CD4-positive, CD25-positive, alpha-beta regulatory T cell (primary cell): ENCODE measurements at regions not wholly inside any gene's neighbourhood (a gene's known extent, or its start where the extent isn't known, plus 50 kb on each side); places are given as distances from the start of the nearest gene placed in this dataset.

Experiments used
- ATAC-seq, 2 donors: fragments of 150-1000 bp; cut with Tn5 transposase; one replicate each; pipeline ENCODE4 v1.10.0; 2021; ENCODE audit warnings: low read depth in 2 of 2, moderate number of reproducible peaks in 2 of 2, moderate library complexity in 1 of 2
- DNase-seq, 3 donors: peaks; one replicate each; pipeline versions ENCODE4 v3.0.0 to v3.0.0-alpha.2; 2012 to 2022; ENCODE audit warnings: mixed read lengths in 1 of 3
- H3K27ac ChIP-seq: one replicate; pipeline ENCODE4 v1.7.0; 2013; ENCODE audit warnings: mild to moderate bottlenecking, low read length; ENCODE audit not compliant: insufficient read depth, poor library complexity, severe bottlenecking
- H3K27me3 ChIP-seq: one replicate; pipeline ENCODE4 v1.7.0; 2013; ENCODE audit warnings: low read length; ENCODE audit not compliant: control insufficient read depth, insufficient read depth
- H3K36me3 ChIP-seq: one replicate; pipeline ENCODE4 v1.7.0; 2013; ENCODE audit warnings: mild to moderate bottlenecking, low read length, moderate library complexity; ENCODE audit not compliant: control insufficient read depth, insufficient read depth
- H3K4me1 ChIP-seq: 2 replicates; pipeline ENCODE4 v1.7.0; 2013; ENCODE audit warnings: mild to moderate bottlenecking, low read length; ENCODE audit not compliant: insufficient read depth, control insufficient read depth, poor library complexity, severe bottlenecking
- H3K4me3 ChIP-seq: one replicate; pipeline ENCODE4 v1.7.0; 2013; ENCODE audit warnings: low read depth, mild to moderate bottlenecking, low read length, moderate library complexity
- H3K9me3 ChIP-seq, 2 experiments: 1 replicate in 1 of 2; 2 replicates in 1 of 2; pipeline ENCODE4 v1.7.0; 2013; ENCODE audit warnings: low read length in 2 of 2, mild to moderate bottlenecking in 1 of 2, moderate library complexity in 1 of 2; ENCODE audit not compliant: control insufficient read depth in 2 of 2
- H3K27ac Mint-ChIP-seq, 3 donors: one replicate each; pipeline ENCODE4 v1.8.0; 2020 to 2022; ENCODE audit warnings: mild to moderate bottlenecking in 3 of 3, mixed read lengths in 3 of 3, moderate library complexity in 2 of 3
- H3K27me3 Mint-ChIP-seq: one replicate; pipeline ENCODE4 v1.8.0; 2022; ENCODE audit warnings: mild to moderate bottlenecking, mixed read lengths
- H3K36me3 Mint-ChIP-seq: one replicate; pipeline ENCODE4 v1.8.0; 2020; ENCODE audit warnings: mixed read lengths
- H3K4me1 Mint-ChIP-seq, 4 donors: one replicate each; pipeline ENCODE4 v1.8.0; 2020 to 2022; ENCODE audit warnings: mixed read lengths in 4 of 4, mild to moderate bottlenecking in 1 of 4
- H3K4me3 Mint-ChIP-seq, 4 donors: one replicate each; pipeline ENCODE4 v1.8.0; 2020 to 2022; ENCODE audit warnings: mild to moderate bottlenecking in 4 of 4, mixed read lengths in 4 of 4, moderate library complexity in 3 of 4
- H3K9me3 Mint-ChIP-seq, 7 donors: one replicate each; pipeline ENCODE4 v1.8.0; 2020 to 2022; ENCODE audit warnings: mixed read lengths in 7 of 7, mild to moderate bottlenecking in 3 of 7, moderate library complexity in 2 of 7

GRCh38 chr10:105973360-105973759 lies 1191.1 kb downstream of the SORCS1 start:
- Histone ChIP-seq H3K4me3 (no peak overlapping the region), H3K36me3 (no peaks in the 10 kb centered on the region), H3K9me3 (no peaks in the 10 kb centered on the region), H3K4me1 (no peaks in the 10 kb centered on the region), H3K27ac (no peak overlapping the region), H3K27me3 (no peaks in the 10 kb centered on the region)
- H3K27ac Mint-ChIP-seq: no peak overlapping the region
- no peaks in the 10 kb centered on the region for H3K27me3 Mint-ChIP-seq
- H3K36me3 Mint-ChIP-seq: no peaks in the 10 kb centered on the region
- peaks cover 0 to 7% (median 0%) of the 10 kb centered on the region in 7 donors for H3K9me3 Mint-ChIP-seq
- no peak overlapping the region for H3K4me3 Mint-ChIP-seq
- DNase-seq (no peak), ATAC-seq (no peak)
- no peaks in the 10 kb centered on the region for H3K4me1 Mint-ChIP-seq

GRCh38 chr10:105971460-105971859 lies 1193.0 kb downstream of the SORCS1 start:
- H3K9me3 ChIP-seq: no peaks in the 10 kb centered on the region
- ATAC-seq: no peak
- Mint-ChIP-seq H3K9me3 (peaks cover 0 to 5% (median 0%) of the 10 kb centered on the region in 7 donors), H3K36me3 (no peaks in the 10 kb centered on the region), H3K4me1 (no peaks in the 10 kb centered on the region), H3K27ac (no peak overlapping the region), H3K27me3 (no peaks in the 10 kb centered on the region), H3K4me3 (no peak overlapping the region)
- H3K4me1 ChIP-seq: no peaks in the 10 kb centered on the region
- H3K36me3 ChIP-seq: no peaks in the 10 kb centered on the region
- no peaks in the 10 kb centered on the region for H3K27me3 ChIP-seq
- H3K27ac ChIP-seq: no peak overlapping the region
- no peak for DNase-seq
- no peak overlapping the region for H3K4me3 ChIP-seq

- Mint-ChIP-seq H3K9me3 (peaks cover 0 to 5% (median 0%) of the 10 kb centered on the region in 7 donors), H3K27me3 (no peaks in the 10 kb centered on the region), H3K27ac (no peak overlapping the region), H3K36me3 (no peaks in the 10 kb centered on the region), H3K4me3 (no peak overlapping the region), H3K4me1 (no peaks in the 10 kb centered on the region)
- no peaks in the 10 kb centered on the region for H3K27me3 ChIP-seq
- ATAC-seq (no peak), DNase-seq (no peak)
- no peaks in the 10 kb centered on the region for H3K4me1 ChIP-seq
- H3K4me3 ChIP-seq: no peak overlapping the region
- H3K27ac ChIP-seq: no peak overlapping the region
- no peaks in the 10 kb centered on the region for H3K9me3 ChIP-seq
- no peaks in the 10 kb centered on the region for H3K36me3 ChIP-seq
Observed at GRCh38 chr10:105969884-105970377, 1194.6 kb downstream of the SORCS1 start.

- Histone ChIP-seq H3K4me1 (no peaks in the 10 kb centered on the region), H3K9me3 (no peaks in the 10 kb centered on the region), H3K4me3 (no peak overlapping the region), H3K27me3 (no peaks in the 10 kb centered on the region), H3K27ac (no peak overlapping the region), H3K36me3 (no peaks in the 10 kb centered on the region)
- DNase-seq (no peak), ATAC-seq (no peak)
- Mint-ChIP-seq H3K4me1 (no peaks in the 10 kb centered on the region), H3K27me3 (no peaks in the 10 kb centered on the region), H3K27ac (no peak overlapping the region), H3K36me3 (no peaks in the 10 kb centered on the region), H3K9me3 (peaks cover 0 to 9% (median 0%) of the 10 kb centered on the region in 7 donors), H3K4me3 (no peak overlapping the region)
Observed at GRCh38 chr10:105968666-105969065, 1195.8 kb downstream of the SORCS1 start.

- H3K27me3 Mint-ChIP-seq: no peaks in the 10 kb centered on the region
- Histone ChIP-seq H3K27ac (no peak overlapping the region), H3K4me1 (no peaks in the 10 kb centered on the region), H3K9me3 (no peaks in the 10 kb centered on the region), H3K36me3 (no peaks in the 10 kb centered on the region), H3K4me3 (no peak overlapping the region), H3K27me3 (no peaks in the 10 kb centered on the region)
- H3K36me3 Mint-ChIP-seq: no peaks in the 10 kb centered on the region
- no peak overlapping the region for H3K4me3 Mint-ChIP-seq
- H3K4me1 Mint-ChIP-seq: no peaks in the 10 kb centered on the region
- no peak for DNase-seq
- ATAC-seq: no peak
- H3K27ac Mint-ChIP-seq: no peak overlapping the region
- peaks cover 0 to 9% (median 2%) of the 10 kb centered on the region in 7 donors for H3K9me3 Mint-ChIP-seq
Observed at GRCh38 chr10:105967256-105967655, 1197.2 kb downstream of the SORCS1 start.

GRCh38 chr10:105965141-105965540 lies 1199.4 kb downstream of the SORCS1 start:
- DNase-seq: no peak
- no peak for ATAC-seq
- Histone ChIP-seq H3K36me3 (no peaks in the 10 kb centered on the region), H3K27ac (no peak overlapping the region), H3K27me3 (no peaks in the 10 kb centered on the region), H3K4me3 (no peak overlapping the region), H3K9me3 (no peaks in the 10 kb centered on the region), H3K4me1 (no peaks in the 10 kb centered on the region)
- Mint-ChIP-seq H3K36me3 (no peaks in the 10 kb centered on the region), H3K4me3 (no peak overlapping the region), H3K9me3 (peaks cover 0 to 9% (median 0%) of the 10 kb centered on the region in 7 donors), H3K27me3 (no peaks in the 10 kb centered on the region), H3K4me1 (no peaks in the 10 kb centered on the region), H3K27ac (no peak overlapping the region)

- Histone ChIP-seq H3K27me3 (no peaks in the 10 kb centered on the region), H3K4me1 (no peaks in the 10 kb centered on the region), H3K27ac (no peak overlapping the region), H3K9me3 (no peaks in the 10 kb centered on the region), H3K36me3 (no peaks in the 10 kb centered on the region), H3K4me3 (no peak overlapping the region)
- Mint-ChIP-seq H3K36me3 (no peaks in the 10 kb centered on the region), H3K9me3 (peaks cover 0 to 4% (median 2%) of the 10 kb centered on the region in 7 donors), H3K4me1 (no peaks in the 10 kb centered on the region), H3K27me3 (no peaks in the 10 kb centered on the region), H3K27ac (no peak overlapping the region), H3K4me3 (no peak overlapping the region)
- ATAC-seq (no peak), DNase-seq (no peak)
Observed at GRCh38 chr10:105964009-105964408, 1200.5 kb downstream of the SORCS1 start.

- Histone ChIP-seq H3K4me1 (no peaks in the 10 kb centered on the region), H3K36me3 (no peaks in the 10 kb centered on the region), H3K27me3 (no peaks in the 10 kb centered on the region), H3K9me3 (no peaks in the 10 kb centered on the region), H3K4me3 (no peak overlapping the region), H3K27ac (no peak overlapping the region)
- ATAC-seq (no peak), DNase-seq (no peak)
- H3K27me3 Mint-ChIP-seq: no peaks in the 10 kb centered on the region
- H3K4me3 Mint-ChIP-seq: no peak overlapping the region
- H3K4me1 Mint-ChIP-seq: no peaks in the 10 kb centered on the region
- H3K36me3 Mint-ChIP-seq: no peaks in the 10 kb centered on the region
- H3K9me3 Mint-ChIP-seq: peaks cover 0 to 4% (median 2%) of the 10 kb centered on the region in 7 donors
- no peak overlapping the region for H3K27ac Mint-ChIP-seq
Observed at GRCh38 chr10:105963334-105963884, 1201.1 kb downstream of the SORCS1 start.
